HepG2 (cell line): ENCODE measurements at regions not wholly inside any gene's neighbourhood (a gene's known extent, or its start where the extent isn't known, plus 50 kb on each side); places are given as distances from the start of the nearest gene placed in this dataset.

ENCODE experiments used
- ATAC-seq: fragments of 200-7000 bp; cut with Tn5 transposase; 3 replicates; pipeline ENCODE4 v1.9.1; 2020; ENCODE audit warnings: mild to moderate bottlenecking, moderate library complexity
- BruUV-seq: library from RNA; stranded (reverse); fragments of 400-500 nt; replicated peaks from 2 replicates; lab custom pipeline; 2021; lab: Mats Ljungman, UMichigan
- CTCF ChIA-PET: fragments of 300-600 bp; formaldehyde crosslinking; extraction: SDS; loops from one replicate; lab custom pipeline; 2021; ENCODE audit warnings: low total read pairs, inconsistent platforms, low intra/inter-chr PET ratio; lab: Yijun Ruan, JAX
- POLR2A ChIA-PET: fragments of 350-600 bp; sonication (Branson Sonifier 250); formaldehyde crosslinking; loops from one replicate; lab custom pipeline; 2020; ENCODE audit warnings: antibody characterized with exemption, inconsistent platforms; lab: Yijun Ruan, JAX
- DNase-seq: peaks from one replicate; pipeline ENCODE4 v3.0.0-alpha.2; 2015; ENCODE audit warnings: low spot score
- FAIRE-seq: peaks from 3 replicates; lab custom pipeline; 2011; peaks lifted over from hg19 to GRCh38; lab: Jason Lieb, UNC
- H2AFZ ChIP-seq: one replicate; pipeline ENCODE4 v1.6.1; 2011; ENCODE audit warnings: low read length, inconsistent platforms
- H3K27ac ChIP-seq: fragments of 300-600 bp; 3 replicates; pipeline ENCODE4 v1.8.0; 2011; ENCODE audit warnings: mixed run types, mild to moderate bottlenecking, mixed read lengths, low read length, inconsistent platforms; ENCODE audit not compliant: insufficient read depth; ENCODE audit errors: extremely low read length
- H3K27me3 ChIP-seq, 2 experiments: fragments of 200-600 bp in 1 of 2; 2 replicates in 1 of 2; 3 replicates in 1 of 2; pipeline versions ENCODE4 v1.6.0 to v1.8.0; 2011; ENCODE audit warnings: low read length in 2 of 2, mild to moderate bottlenecking in 2 of 2, moderate library complexity in 2 of 2, inconsistent platforms in 1 of 2; ENCODE audit not compliant: insufficient read depth in 2 of 2, control insufficient read depth in 1 of 2
- H3K36me3 ChIP-seq, 2 experiments: fragments of 200-600 bp in 1 of 2; replicated peaks in 1 of 2; 2 replicates in 1 of 2; 3 replicates in 1 of 2; pipeline versions ENCODE4 v1.5.1 to v1.8.0; 2011; ENCODE audit warnings: low read length in 2 of 2, inconsistent platforms in 1 of 2; ENCODE audit not compliant: insufficient read depth in 2 of 2, control insufficient read depth in 1 of 2
- H3K4me1 ChIP-seq: 2 replicates; pipeline ENCODE4 v1.5.1; 2012; ENCODE audit warnings: low read length, inconsistent platforms; ENCODE audit not compliant: insufficient read depth
- H3K4me2 ChIP-seq: 2 replicates; pipeline ENCODE4 v1.6.0; 2011; ENCODE audit warnings: low read depth, low read length, inconsistent platforms
- H3K4me3 ChIP-seq, 3 experiments: fragments of 200-600 bp in 1 of 3; sonication (generic), shearing (Covaris generic) in 1 of 3; replicated peaks in 1 of 3; 2 replicates each; pipeline ENCODE4 v1.5.1; 2011 to 2016; ENCODE audit warnings: low read length in 3 of 3, inconsistent platforms in 2 of 3, low read depth in 2 of 3, mild to moderate bottlenecking in 2 of 3, control low read depth in 1 of 3, mixed read lengths in 1 of 3; ENCODE audit not compliant: insufficient read depth in 1 of 3
- H3K79me2 ChIP-seq: one replicate; pipeline ENCODE4 v1.6.1; 2011; ENCODE audit warnings: low read length, inconsistent platforms; ENCODE audit not compliant: insufficient read depth
- H3K9ac ChIP-seq: 2 replicates; pipeline ENCODE4 v1.6.0; 2011; ENCODE audit warnings: mild to moderate bottlenecking, low read depth, low read length, inconsistent platforms; ENCODE audit not compliant: insufficient read depth
- H3K9me3 ChIP-seq: 2 replicates; pipeline ENCODE4 v1.5.1; 2012; ENCODE audit warnings: mild to moderate bottlenecking, low read length
- H4K20me1 ChIP-seq: 2 replicates; pipeline ENCODE4 v1.6.0; 2011; ENCODE audit warnings: inconsistent platforms, mild to moderate bottlenecking, low read length, moderate library complexity; ENCODE audit not compliant: insufficient read depth
- ADNP ChIP-seq: sonication (generic); formaldehyde crosslinking; IDR thresholded peaks from 2 replicates; pipeline ENCODE4 v1.4.0; 2020; ENCODE audit warnings: missing genetic modification reagents
- FOXA3 ChIP-seq: IDR thresholded peaks from 2 replicates; pipeline ENCODE4 v1.6.1; 2016; ENCODE audit warnings: missing genetic modification reagents, missing compliant biosample characterization
- FOXJ3 ChIP-seq: sonication (generic); formaldehyde crosslinking; IDR thresholded peaks from 2 replicates; pipeline ENCODE4 v1.4.0; 2020; ENCODE audit warnings: missing genetic modification reagents, mild to moderate bottlenecking, borderline replicate concordance
- HHEX ChIP-seq: IDR thresholded peaks from 2 replicates; pipeline ENCODE4 v1.6.1; 2016; ENCODE audit warnings: control low read depth
- ISL2 ChIP-seq: sonication (generic); formaldehyde crosslinking; IDR thresholded peaks from 2 replicates; pipeline ENCODE4 v1.5.0; 2020; ENCODE audit warnings: missing genetic modification reagents
- MED8 ChIP-seq: sonication (generic); formaldehyde crosslinking; IDR thresholded peaks from 2 replicates; pipeline ENCODE4 v1.8.1; 2023; ENCODE audit warnings: mild to moderate bottlenecking, missing genetic modification reagents; ENCODE audit not compliant: insufficient replicate concordance
- NFE2L2 ChIP-seq: fragments of 150-350 bp; IDR thresholded peaks from 2 replicates; pipeline ENCODE4 v1.6.1; 2014; ENCODE audit warnings: low read length
- NRL ChIP-seq: sonication (generic); formaldehyde crosslinking; IDR thresholded peaks from 2 replicates; pipeline ENCODE4 v1.5.0; 2020; ENCODE audit warnings: missing genetic modification reagents, mild to moderate bottlenecking, moderate library complexity, borderline replicate concordance
- TEAD3 ChIP-seq: optimal IDR thresholded peaks from 2 replicates; pipeline ENCODE3; 2016; ENCODE audit warnings: borderline replicate concordance
- TGIF2 ChIP-seq: IDR thresholded peaks from 2 replicates; pipeline ENCODE4 v1.6.1; 2016; ENCODE audit warnings: control low read depth, missing compliant biosample characterization
- U2AF1 ChIP-seq: fragments of 200-400 bp; formaldehyde crosslinking; optimal IDR thresholded peaks from 2 replicates; pipeline ENCODE3; 2017; ENCODE audit warnings: mild to moderate bottlenecking, low read depth, low read length
- UBTF ChIP-seq: sonication (generic); formaldehyde crosslinking; IDR thresholded peaks from 2 replicates; pipeline ENCODE4 v1.4.0; 2020; ENCODE audit warnings: mild to moderate bottlenecking, missing genetic modification reagents
- ZNF598 ChIP-seq: sonication (generic); formaldehyde crosslinking; IDR thresholded peaks from 2 replicates; pipeline ENCODE4 v1.5.1; 2020; ENCODE audit warnings: mild to moderate bottlenecking, missing genetic modification reagents, borderline replicate concordance
- ZSCAN25 ChIP-seq: sonication (generic); formaldehyde crosslinking; IDR thresholded peaks from 2 replicates; pipeline ENCODE4 v1.8.0; 2022; ENCODE audit warnings: mild to moderate bottlenecking, missing genetic modification reagents
- WGBS: methylation state at CpG from one replicate; pipeline ENCODE4 v1.1.6; 2017; ENCODE audit warnings: low lambda C conversion rate; 5-methylcytosine and 5-hydroxymethylcytosine counted together
- in situ Hi-C: cut with HindIII; loops from 2 replicates; pipeline ENCODE4 v1.10.0; 2017; ENCODE audit warnings: low pct_unique_long_range_greater_than_20kb; ENCODE audit not compliant: extremely low pct_ligation_motif_present
- intact Hi-C: fragments of 100-400 bp; cut with micrococcal nuclease; formaldehyde crosslinking; loops from one replicate; pipeline ENCODE4 v1.10.0; 2022; ENCODE audit not compliant: unreplicated experiment

GRCh38 chr22:27148886-27149470, 491.6 kb downstream of the MIAT start (continued):
- no peak for TF ChIP-seq ZNF598 (CRISPR knock-in tag)
- peak; percentile 76 for TF ChIP-seq NFE2L2
- no peak for TF ChIP-seq ISL2 (CRISPR knock-in tag)
- TF ChIP-seq HHEX (CRISPR knock-in tag) = no peak

GRCh38 chr22:27149921-27150543, 492.6 kb downstream of the MIAT start:
- Histone ChIP-seq H3K4me3 (no peak overlapping the region), H3K4me2 (no peak overlapping the region), H3K27me3 (peaks cover 0 to 7% of the 10 kb centered on the region in 2 experiments; a peak in 1 of 5 replicates), H3K4me1 (no peaks in the 10 kb centered on the region), H2AFZ (no peak overlapping the region), H3K36me3 (no peaks in the 10 kb centered on the region), H3K9me3 (no peaks in the 10 kb centered on the region), H3K9ac (no peak overlapping the region), H3K27ac (no peak overlapping the region), H4K20me1 (no peaks in the 10 kb centered on the region), H3K79me2 (no peaks in the 10 kb centered on the region)
- 10% methylated on average over 12 of the region's 12 CpGs for WGBS
- in situ Hi-C loops = no loop called here
- ATAC-seq (no peak), FAIRE-seq (no peak), DNase-seq (no peak)
- BruUV-seq = no TSS peak
- ChIA-PET CTCF (no interaction called here), POLR2A (no interaction called here)
- TF ChIP-seq ADNP (CRISPR knock-in tag) (no peak), ZSCAN25 (no peak), FOXA3 (no peak), NRL (CRISPR knock-in tag) (no peak), UBTF (CRISPR knock-in tag) (no peak), FOXJ3 (CRISPR knock-in tag) (no peak), MED8 (CRISPR knock-in tag) (no peak), TGIF2 (no peak), TEAD3 (CRISPR knock-in tag) (no peak), U2AF1 (no peak)
- intact Hi-C loops = no loop called here
